OCI-LY1 (cell line): ENCODE measurements at regions not wholly inside any gene's neighbourhood (a gene's known extent, or its start where the extent isn't known, plus 50 kb on each side); places are given as distances from the start of the nearest gene placed in this dataset.

ENCODE experiments used
- CTCF ChIP-seq: fragments of 200-600 bp; sonication (generic), shearing (Covaris generic); IDR thresholded peaks from 2 replicates; pipeline ENCODE4 v1.5.1; 2017; ENCODE audit warnings: mild to moderate bottlenecking, antibody characterized with exemption, low read length, moderate library complexity, mixed read lengths
- EZH2 ChIP-seq: fragments of 200-600 bp; sonication (generic), shearing (Covaris generic); IDR thresholded peaks from 2 replicates; pipeline ENCODE4 v1.8.0; 2017; ENCODE audit warnings: borderline replicate concordance, mixed run types, mild to moderate bottlenecking, antibody characterized with exemption, low read length, moderate library complexity, mixed read lengths

- TF ChIP-seq CTCF (no peak), EZH2 (no peak)
These were observed 654.2 kb downstream of the NTRK3 start for GRCh38 chr15:87602371-87602770.
